A549 (cell line): ENCODE measurements at regions not wholly inside any gene's neighbourhood (a gene's known extent, or its start where the extent isn't known, plus 50 kb on each side); places are given as distances from the start of the nearest gene placed in this dataset.

Experiments used
- ATAC-seq, 2 experiments: fragments of 200-7000 bp in 1 of 2; fragments of >200 bp in 1 of 2; cut with Nextera tagmentation in 1 of 2; cut with Tn5 transposase in 1 of 2; 3 replicates each; pipeline versions ENCODE4 v1.8.0 to v1.9.1; 2018 to 2020; ENCODE audit warnings: mild to moderate bottlenecking in 1 of 2, moderate library complexity in 1 of 2
- CTCF ChIA-PET: fragments of 300-600 bp; sonication (Branson Sonifier 250); formaldehyde crosslinking; extraction: SDS; loops from one replicate; lab custom pipeline; 2021; ENCODE audit warnings: antibody characterized with exemption, inconsistent platforms; lab: Yijun Ruan, JAX
- POLR2A ChIA-PET: fragments of 350-600 bp; formaldehyde crosslinking; extraction: SDS; loops from one replicate; lab custom pipeline; 2021; ENCODE audit warnings: antibody characterized with exemption, inconsistent platforms; lab: Yijun Ruan, JAX
- DNase-seq, 2 experiments: peaks; one replicate each; pipeline versions ENCODE4 v3.0.0 to v3.0.0-alpha.2; 2011 to 2016; ENCODE audit warnings: low read depth in 1 of 2, low spot score in 1 of 2
- FAIRE-seq: peaks from 2 replicates; lab custom pipeline; 2011; peaks lifted over from hg19 to GRCh38; lab: Jason Lieb, UNC
- H3K27ac ChIP-seq, 2 experiments: fragments of >200 bp; sonication (Bioruptor Twin); formaldehyde crosslinking; 3 replicates each; pipeline ENCODE4 v1.5.1; 2016 to 2017
- H3K4me1 ChIP-seq: fragments of >200 bp; sonication (Bioruptor Twin); formaldehyde crosslinking; 3 replicates; pipeline ENCODE4 v1.6.1; 2016
- H3K4me2 ChIP-seq: fragments of >200 bp; sonication (Bioruptor Twin); formaldehyde crosslinking; 3 replicates; pipeline ENCODE4 v1.6.1; 2016
- H3K4me3 ChIP-seq: fragments of >200 bp; sonication (Bioruptor Twin); formaldehyde crosslinking; 3 replicates; pipeline ENCODE4 v1.5.1; 2016
- H3K9me3 ChIP-seq: fragments of >200 bp; sonication (Bioruptor Twin); formaldehyde crosslinking; 3 replicates; pipeline ENCODE4 v1.6.1; 2016
- EHF ChIP-seq: fragments of 250-450 bp; sonication (Bioruptor Pico); IDR thresholded peaks from 2 replicates; pipeline ENCODE4 v1.5.0; 2020; ENCODE audit warnings: mild to moderate bottlenecking
- FOSB ChIP-seq: fragments of 250-450 bp; sonication (Bioruptor Pico); IDR thresholded peaks from 2 replicates; pipeline ENCODE4 v1.5.0; 2020; ENCODE audit warnings: mild to moderate bottlenecking, moderate library complexity
- FOXS1 ChIP-seq: fragments of 250-450 bp; sonication (Bioruptor Pico); IDR thresholded peaks from 2 replicates; pipeline ENCODE4 v1.5.0; 2020; ENCODE audit warnings: mild to moderate bottlenecking, moderate library complexity
- HES2 ChIP-seq: fragments of >200 bp; sonication (Bioruptor Twin); formaldehyde crosslinking; IDR thresholded peaks from 2 replicates; pipeline ENCODE4 v1.6.1; 2016
- HOXB13 ChIP-seq: fragments of 250-450 bp; sonication (Bioruptor Pico); IDR thresholded peaks from 2 replicates; pipeline ENCODE4 v1.5.0; 2020; ENCODE audit warnings: low read depth, mild to moderate bottlenecking, moderate library complexity
- HOXB5 ChIP-seq: fragments of 250-450 bp; sonication (Bioruptor Pico); IDR thresholded peaks from 2 replicates; pipeline ENCODE4 v1.5.0; 2020; ENCODE audit warnings: mild to moderate bottlenecking, moderate library complexity
- MAFK ChIP-seq: fragments of 450-650 bp; IDR thresholded peaks from 2 replicates; pipeline ENCODE4 v1.6.1; 2014; ENCODE audit not compliant: partially characterized antibody
- MAZ ChIP-seq: fragments of 150-350 bp; IDR thresholded peaks from 2 replicates; pipeline ENCODE4 v1.6.1; 2014; ENCODE audit warnings: antibody characterized with exemption, low read depth, low read length, borderline replicate concordance
- NPAS2 ChIP-seq: fragments of 250-450 bp; sonication (Bioruptor Pico); IDR thresholded peaks from 2 replicates; pipeline ENCODE4 v1.8.0; 2022; ENCODE audit warnings: mild to moderate bottlenecking, moderate library complexity, borderline replicate concordance
- RAD21 ChIP-seq, 2 experiments: fragments of >200 bp in 1 of 2; sonication (Bioruptor Twin) in 1 of 2; formaldehyde crosslinking in 1 of 2; IDR thresholded peaks in 1 of 2; conservative IDR thresholded peaks in 1 of 2; 2 replicates in 1 of 2; 3 replicates in 1 of 2; pipeline ENCODE4 v1.6.1; 2012 to 2018; ENCODE audit warnings: inconsistent platforms in 1 of 2
- RFX5 ChIP-seq: fragments of 450-650 bp; IDR thresholded peaks from 2 replicates; pipeline ENCODE4 v1.7.1; 2014; ENCODE audit warnings: antibody characterized with exemption, mild to moderate bottlenecking, moderate library complexity
- RNF2 ChIP-seq: fragments of 200-600 bp; sonication (generic); IDR thresholded peaks from 2 replicates; pipeline ENCODE4 v1.6.1; 2016; ENCODE audit warnings: low read depth, mild to moderate bottlenecking, antibody characterized with exemption, moderate library complexity, borderline replicate concordance
- SREBF2 ChIP-seq: fragments of 450-650 bp; IDR thresholded peaks from 2 replicates; pipeline ENCODE4 v1.6.1; 2014; ENCODE audit warnings: mild to moderate bottlenecking, moderate library complexity
- ZC3H11A ChIP-seq: fragments of 450-650 bp; IDR thresholded peaks from 2 replicates; pipeline ENCODE4 v1.6.1; 2014; ENCODE audit warnings: antibody characterized with exemption, mild to moderate bottlenecking
- ZFP36 ChIP-seq: fragments of 450-650 bp; IDR thresholded peaks from 2 replicates; pipeline ENCODE4 v1.6.1; 2014; ENCODE audit warnings: borderline replicate concordance; ENCODE audit not compliant: partially characterized antibody
- ZNF302 ChIP-seq: fragments of 250-450 bp; sonication (Bioruptor Pico); IDR thresholded peaks from 2 replicates; pipeline ENCODE4 v1.9.0; 2021; ENCODE audit warnings: inconsistent platforms, mild to moderate bottlenecking, moderate library complexity
- WGBS: methylation state at CpG from one replicate; pipeline ENCODE4 v1.1.6; 2017; ENCODE audit errors: missing lambda C conversion rate; 5-methylcytosine and 5-hydroxymethylcytosine counted together
- TF ChIP-seq, protein P1 (sequence below): IDR thresholded peaks from 2 replicates; pipeline ENCODE4 v1.6.1; 2012
- TF ChIP-seq, protein P2 (sequence below): fragments of 250-450 bp; sonication (Bioruptor Pico); IDR thresholded peaks from 2 replicates; pipeline ENCODE4 v1.5.0; 2021; ENCODE audit warnings: mild to moderate bottlenecking, moderate library complexity, borderline replicate concordance
- TF ChIP-seq, protein P3 (sequence below): fragments of 450-650 bp; IDR thresholded peaks from 2 replicates; pipeline ENCODE4 v1.6.1; 2014; ENCODE audit warnings: antibody characterized with exemption
- TF ChIP-seq, protein P4 (sequence below): IDR thresholded peaks from 2 replicates; pipeline ENCODE4 v1.6.1; 2012; ENCODE audit warnings: low read depth, borderline replicate concordance

- TF ChIP-seq, protein P1, sequence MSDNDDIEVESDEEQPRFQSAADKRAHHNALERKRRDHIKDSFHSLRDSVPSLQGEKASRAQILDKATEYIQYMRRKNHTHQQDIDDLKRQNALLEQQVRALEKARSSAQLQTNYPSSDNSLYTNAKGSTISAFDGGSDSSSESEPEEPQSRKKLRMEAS, result no peak
Measured at GRCh38 chr10:24009736-24010135, 199.2 kb upstream of the KIAA1217 start (continued).

GRCh38 chr10:24010436-24010970 is 198.4 kb upstream of the KIAA1217 start:
- no peaks in the 10 kb centered on the region for H3K4me1 ChIP-seq
- CTCF ChIA-PET, result interaction anchor here (4.8 kb wide), 1 partner anchor 16 kb away, joined by 20 read pairs; no protein-coding TSS in a partner anchor
- TF ChIP-seq EHF (CRISPR knock-in tag), result no peak
- TF ChIP-seq ZFP36, result no peak
- TF ChIP-seq RAD21 (conservative IDR thresholded peaks at IDR 0.05 in 1 of 2, IDR thresholded peaks at IDR 0.05 in 1 of 2), result no peak
- no peak for TF ChIP-seq FOSB (CRISPR knock-in tag)
- no peak for TF ChIP-seq FOXS1
- no peak for TF ChIP-seq HOXB13
- TF ChIP-seq RFX5, result no peak
- no peak for TF ChIP-seq MAFK
- TF ChIP-seq, all 56 proteins: peak for 0
- DNase-seq, result no peak
- H3K27ac ChIP-seq, result no peak overlapping the region
- no peak overlapping the region for H3K4me2 ChIP-seq
- no peaks in the 10 kb centered on the region for H3K9me3 ChIP-seq
- POLR2A ChIA-PET, result no interaction called here
- WGBS, result 4% methylated on average over 4 of the region's 4 CpGs
- ATAC-seq, result no peak
- H3K4me3 ChIP-seq, result no peak overlapping the region
- FAIRE-seq, result no peak

DNA sequence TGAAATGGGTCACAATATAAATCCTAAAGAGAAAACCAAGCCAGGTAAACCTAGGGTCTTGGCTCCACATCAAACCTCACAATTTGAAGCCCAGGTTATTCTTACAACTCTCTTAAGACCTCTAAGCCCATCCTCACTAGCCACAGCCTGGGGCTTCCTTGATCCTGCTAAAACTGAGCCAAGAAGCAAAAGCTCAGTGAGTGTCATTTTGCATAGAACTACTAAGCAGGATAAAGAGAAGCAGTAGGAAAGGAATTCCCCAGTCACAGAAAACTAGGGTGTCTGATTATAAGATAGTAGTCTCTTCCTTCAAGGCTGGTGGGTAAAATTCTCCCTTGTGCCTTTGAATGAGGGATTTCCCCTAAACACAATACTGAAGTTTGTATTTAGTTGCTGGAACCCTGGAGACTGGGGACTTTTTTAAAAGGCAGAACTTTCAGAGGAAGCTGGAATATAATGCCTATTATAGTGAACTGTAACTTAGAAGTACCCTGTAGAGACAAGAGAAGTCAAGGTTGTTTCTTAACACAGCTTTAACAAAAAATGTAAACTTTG is 196.6 kb upstream of the KIAA1217 start:
- Histone ChIP-seq H3K4me2 (no peak overlapping the region), H3K9me3 (no peaks in the 10 kb centered on the region), H3K27ac (no peak overlapping the region), H3K4me1 (no peaks in the 10 kb centered on the region), H3K4me3 (no peak overlapping the region)
- TF ChIP-seq HES2 (no peak), ZC3H11A (no peak), NPAS2 (CRISPR knock-in tag) (no peak), MAZ (no peak), SREBF2 (no peak), HOXB5 (CRISPR knock-in tag) (no peak), RNF2 (no peak), ZNF302 (no peak), RFX5 (no peak)
- TF ChIP-seq, protein P2, sequence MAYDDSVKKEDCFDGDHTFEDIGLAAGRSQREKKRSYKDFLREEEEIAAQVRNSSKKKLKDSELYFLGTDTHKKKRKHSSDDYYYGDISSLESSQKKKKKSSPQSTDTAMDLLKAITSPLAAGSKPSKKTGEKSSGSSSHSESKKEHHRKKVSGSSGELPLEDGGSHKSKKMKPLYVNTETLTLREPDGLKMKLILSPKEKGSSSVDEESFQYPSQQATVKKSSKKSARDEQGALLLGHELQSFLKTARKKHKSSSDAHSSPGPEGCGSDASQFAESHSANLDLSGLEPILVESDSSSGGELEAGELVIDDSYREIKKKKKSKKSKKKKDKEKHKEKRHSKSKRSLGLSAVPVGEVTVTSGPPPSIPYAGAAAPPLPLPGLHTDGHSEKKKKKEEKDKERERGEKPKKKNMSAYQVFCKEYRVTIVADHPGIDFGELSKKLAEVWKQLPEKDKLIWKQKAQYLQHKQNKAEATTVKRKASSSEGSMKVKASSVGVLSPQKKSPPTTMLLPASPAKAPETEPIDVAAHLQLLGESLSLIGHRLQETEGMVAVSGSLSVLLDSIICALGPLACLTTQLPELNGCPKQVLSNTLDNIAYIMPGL (CRISPR knock-in tag), result no peak
- TF ChIP-seq, protein P3, sequence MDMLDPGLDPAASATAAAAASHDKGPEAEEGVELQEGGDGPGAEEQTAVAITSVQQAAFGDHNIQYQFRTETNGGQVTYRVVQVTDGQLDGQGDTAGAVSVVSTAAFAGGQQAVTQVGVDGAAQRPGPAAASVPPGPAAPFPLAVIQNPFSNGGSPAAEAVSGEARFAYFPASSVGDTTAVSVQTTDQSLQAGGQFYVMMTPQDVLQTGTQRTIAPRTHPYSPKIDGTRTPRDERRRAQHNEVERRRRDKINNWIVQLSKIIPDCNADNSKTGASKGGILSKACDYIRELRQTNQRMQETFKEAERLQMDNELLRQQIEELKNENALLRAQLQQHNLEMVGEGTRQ, result no peak
- TF ChIP-seq, protein P4, sequence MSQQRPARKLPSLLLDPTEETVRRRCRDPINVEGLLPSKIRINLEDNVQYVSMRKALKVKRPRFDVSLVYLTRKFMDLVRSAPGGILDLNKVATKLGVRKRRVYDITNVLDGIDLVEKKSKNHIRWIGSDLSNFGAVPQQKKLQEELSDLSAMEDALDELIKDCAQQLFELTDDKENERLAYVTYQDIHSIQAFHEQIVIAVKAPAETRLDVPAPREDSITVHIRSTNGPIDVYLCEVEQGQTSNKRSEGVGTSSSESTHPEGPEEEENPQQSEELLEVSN, result no peak
- ChIA-PET CTCF (interaction anchor here (4.8 kb wide), 1 partner anchor 18 kb away, joined by 20 read pairs; no protein-coding TSS in a partner anchor), POLR2A (no interaction called here)
- FAIRE-seq, result no peak
- no peak for ATAC-seq
- DNase-seq, result no peak
